ENCODE measurements at regions not wholly inside any gene's neighbourhood (a gene's known extent, or its start where the extent isn't known, plus 50 kb on each side); places are given as distances from the start of the nearest gene placed in this dataset.
"Not testable (repeated sequence)": the region's sequence is repeated elsewhere in the genome, so short reads cannot be mapped to it uniquely, and the experiment has no call there.

DNA sequence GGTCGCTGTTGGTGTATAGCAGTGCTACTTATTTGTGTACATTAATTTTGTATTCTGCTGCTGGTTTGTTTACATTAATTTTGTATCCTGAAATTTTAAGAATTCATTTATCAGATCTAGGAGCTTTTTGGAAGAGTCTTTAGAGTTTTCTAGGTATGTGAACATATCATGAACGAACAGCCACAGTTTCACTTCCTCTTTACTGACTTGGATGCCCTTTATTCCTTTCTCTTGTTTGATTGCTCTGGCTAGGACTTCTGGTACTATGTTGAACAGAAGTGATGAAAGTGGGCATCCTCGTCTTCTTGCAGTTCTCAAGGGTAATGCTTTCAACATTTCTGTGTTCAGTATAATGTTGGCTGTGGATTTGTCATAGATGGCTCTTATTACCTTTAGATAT is 1757.9 kb downstream of the BRINP3 start:
- Mint-ChIP-seq H3K9me3 (peaks cover 15% of the 10 kb centered on the region), H3K4me3 (no peak overlapping the region), H3K36me3 (ENCODE audit: low read depth) (no peaks in the 10 kb centered on the region), H3K27me3 (no peaks in the 10 kb centered on the region), H3K4me1 (no peaks in the 10 kb centered on the region), H3K27ac (no peak overlapping the region)
- DNase-seq = no peak
- ATAC-seq = no peak

DNA sequence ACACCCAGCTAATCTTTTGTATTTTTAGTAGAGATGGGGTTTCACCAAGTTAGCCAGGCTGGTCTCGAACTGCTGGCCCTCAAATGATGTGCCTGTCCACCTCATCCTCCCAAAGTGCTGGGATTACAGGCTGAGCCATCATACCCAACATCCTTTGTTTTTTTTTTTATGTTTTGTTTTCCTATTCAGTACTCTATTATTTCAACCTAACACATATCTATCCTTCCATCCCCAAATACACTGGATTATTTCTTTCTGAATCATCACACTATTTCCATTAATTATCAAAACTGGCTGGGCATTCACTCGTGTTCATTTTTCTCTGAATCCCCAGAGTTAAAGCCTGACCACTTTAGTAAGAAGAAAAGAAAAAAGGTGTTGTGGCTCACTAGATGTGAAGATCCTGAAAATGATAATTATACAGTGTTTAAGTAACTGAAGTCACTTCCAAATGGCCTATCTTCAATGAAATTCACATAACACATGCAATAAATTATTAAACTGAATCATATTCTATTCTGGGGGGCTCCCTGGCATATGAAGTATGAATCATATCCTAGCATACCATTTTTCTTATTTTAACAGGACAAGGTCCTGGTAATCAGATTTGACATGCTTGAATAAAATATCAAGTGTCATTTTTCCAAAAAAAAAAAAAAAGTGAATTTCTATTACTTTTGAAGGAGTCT is 1754.2 kb downstream of the BRINP3 start:
- Mint-ChIP-seq H3K4me1 (no peaks in the 10 kb centered on the region), H3K4me3 (no peak overlapping the region), H3K27me3 (no peaks in the 10 kb centered on the region), H3K36me3 (ENCODE audit: low read depth) (no peaks in the 10 kb centered on the region), H3K27ac (no peak overlapping the region), H3K9me3 (peaks cover 12% of the 10 kb centered on the region)
- ATAC-seq = no peak
- DNase-seq = no peak

DNA sequence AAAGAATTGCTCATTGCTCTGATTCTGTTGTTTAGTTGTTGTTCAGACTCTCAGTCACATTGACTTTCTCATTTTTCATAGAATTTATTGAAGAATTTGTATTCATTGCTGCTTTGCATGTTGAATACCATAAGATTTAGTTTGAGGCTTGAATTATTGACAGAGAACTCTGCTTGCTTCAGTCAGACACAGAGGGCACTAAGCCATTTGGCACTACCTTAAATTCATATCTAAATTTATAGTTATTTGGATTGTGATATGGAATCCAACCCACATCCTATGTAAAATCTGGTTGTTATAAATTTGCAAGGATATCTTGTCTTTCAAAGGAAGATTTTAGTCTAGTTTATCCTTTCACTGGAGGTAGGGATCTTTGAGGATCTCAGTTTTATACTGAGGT is 1748.6 kb downstream of the BRINP3 start:
- no peaks in the 10 kb centered on the region for H3K27me3 Mint-ChIP-seq
- H3K9me3 Mint-ChIP-seq = peaks cover 14% of the 10 kb centered on the region
- DNase-seq = no peak
- H3K27ac Mint-ChIP-seq = no peak overlapping the region
- ATAC-seq = no peak
- no peaks in the 10 kb centered on the region for H3K4me1 Mint-ChIP-seq
- no peaks in the 10 kb centered on the region for H3K36me3 Mint-ChIP-seq (ENCODE audit: low read depth)
- H3K4me3 Mint-ChIP-seq = no peak overlapping the region

DNA sequence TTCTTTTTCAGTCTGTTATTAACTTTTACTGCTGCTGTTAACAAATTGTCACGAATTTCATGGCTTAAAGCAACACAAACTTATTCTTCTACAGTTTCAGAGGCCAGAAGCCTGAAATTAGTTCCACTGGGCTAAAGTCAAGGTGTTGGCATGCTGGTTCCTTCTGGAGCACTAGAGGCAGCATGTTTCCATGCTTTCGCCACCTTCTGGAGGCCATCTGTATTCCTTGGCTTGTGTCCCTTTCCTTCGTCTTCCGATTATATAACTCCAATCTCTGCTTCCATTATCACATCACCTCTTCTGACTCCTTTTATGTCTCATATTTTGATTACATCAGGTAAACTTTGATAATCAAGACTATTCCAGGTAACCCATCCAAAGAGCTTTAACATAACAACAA is 1742.1 kb downstream of the BRINP3 start:
- Mint-ChIP-seq H3K36me3 (ENCODE audit: low read depth) (no peaks in the 10 kb centered on the region), H3K9me3 (peaks cover 10% of the 10 kb centered on the region), H3K27ac (no peak overlapping the region), H3K27me3 (no peaks in the 10 kb centered on the region), H3K4me3 (no peak overlapping the region), H3K4me1 (no peaks in the 10 kb centered on the region)
- DNase-seq (no peak), ATAC-seq (no peak)

DNA sequence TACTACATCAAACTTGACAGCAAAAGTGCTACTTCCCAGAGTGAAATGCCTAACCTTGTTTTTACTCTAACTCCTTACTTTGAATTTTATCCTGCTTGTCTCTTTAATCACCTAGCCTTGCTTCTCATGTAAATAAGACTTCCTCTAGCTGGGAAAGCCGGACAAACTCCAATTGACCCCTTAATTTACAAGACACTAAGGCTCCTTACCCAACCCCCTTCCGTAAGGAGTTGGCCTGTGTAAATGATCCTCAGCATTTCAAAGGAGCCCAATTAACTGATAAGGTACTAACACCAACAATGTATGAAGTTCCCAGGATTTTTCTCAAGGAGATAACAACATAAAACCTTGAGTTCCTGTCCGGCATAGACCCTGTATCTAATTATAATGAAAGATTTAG is 1728.4 kb downstream of the BRINP3 start:
- H3K9me3 Mint-ChIP-seq = peaks cover 18% of the 10 kb centered on the region
- not testable (repeated sequence) for H3K27ac Mint-ChIP-seq; H3K4me1 Mint-ChIP-seq; H3K27me3 Mint-ChIP-seq; ATAC-seq; H3K36me3 Mint-ChIP-seq (ENCODE audit: low read depth); H3K4me3 Mint-ChIP-seq; DNase-seq

DNA sequence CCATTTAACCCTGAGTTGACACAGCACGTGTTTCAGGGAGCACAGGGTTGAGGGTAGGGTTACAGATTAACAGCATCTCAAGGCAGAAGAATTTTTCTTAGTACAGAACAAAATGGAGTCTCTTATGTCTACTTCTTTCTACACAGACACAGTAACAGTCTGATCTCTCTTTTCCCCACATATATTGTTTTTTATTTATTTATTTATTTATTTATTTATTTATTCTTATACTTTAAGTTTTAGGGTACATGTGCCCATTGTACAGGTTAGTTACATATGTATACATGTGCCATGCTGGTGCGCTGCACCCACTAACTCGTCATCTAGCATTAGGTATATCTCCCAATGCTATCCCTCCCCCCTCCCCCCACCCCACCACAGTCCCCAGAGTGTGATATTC is 1725.6 kb downstream of the BRINP3 start:
- not testable (repeated sequence) for H3K4me1 Mint-ChIP-seq; H3K27me3 Mint-ChIP-seq; DNase-seq; H3K27ac Mint-ChIP-seq; H3K4me3 Mint-ChIP-seq; H3K36me3 Mint-ChIP-seq (ENCODE audit: low read depth); ATAC-seq
- peaks cover 18% of the 10 kb centered on the region for H3K9me3 Mint-ChIP-seq

DNA sequence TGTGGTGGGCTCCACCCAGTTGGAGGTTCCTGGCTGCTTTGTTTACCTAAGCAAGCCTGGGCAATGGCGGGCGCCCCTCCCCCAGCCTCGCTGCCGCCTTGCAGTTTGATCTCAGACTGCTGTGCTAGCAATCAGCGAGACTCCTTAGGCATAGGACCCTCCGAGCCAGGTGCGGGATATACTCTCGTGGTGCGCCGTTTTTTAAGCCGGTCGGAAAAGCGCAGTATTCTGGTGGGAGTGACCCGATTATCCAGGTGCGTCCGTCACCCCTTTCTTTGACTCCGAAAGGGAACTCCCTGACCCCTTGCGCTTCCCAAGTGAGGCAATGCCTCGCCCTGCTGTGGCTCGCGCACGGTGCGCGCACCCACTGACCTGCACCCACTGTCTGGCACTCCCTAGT is 1719.9 kb downstream of the BRINP3 start:
- not testable (repeated sequence) for H3K4me3 Mint-ChIP-seq; H3K4me1 Mint-ChIP-seq; H3K27me3 Mint-ChIP-seq; H3K27ac Mint-ChIP-seq; ATAC-seq; DNase-seq; H3K9me3 Mint-ChIP-seq; H3K36me3 Mint-ChIP-seq (ENCODE audit: low read depth)

DNA sequence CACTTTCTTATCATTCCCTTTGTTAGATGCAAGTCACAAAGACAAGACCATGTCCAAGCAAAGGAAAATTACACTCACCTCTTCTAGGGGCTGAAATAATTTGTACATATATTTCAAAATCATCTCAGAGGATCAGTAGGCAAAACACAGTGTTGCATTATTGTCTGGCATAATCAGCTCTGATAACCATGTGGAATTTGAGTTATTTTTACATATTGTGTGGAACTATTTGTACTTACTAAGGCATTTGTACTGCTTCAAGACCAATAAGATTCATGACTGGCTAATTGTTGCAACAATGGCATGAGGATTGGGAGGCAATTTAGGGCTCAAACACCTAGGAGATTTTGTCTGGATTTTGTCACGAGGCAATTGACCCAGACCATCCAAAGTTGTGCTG is 1716.4 kb downstream of the BRINP3 start:
- Mint-ChIP-seq H3K27ac (no peak overlapping the region), H3K36me3 (ENCODE audit: low read depth) (no peaks in the 10 kb centered on the region), H3K4me3 (no peak overlapping the region), H3K27me3 (no peaks in the 10 kb centered on the region), H3K9me3 (no peaks in the 10 kb centered on the region), H3K4me1 (no peaks in the 10 kb centered on the region)
- DNase-seq (no peak), ATAC-seq (no peak)

DNA sequence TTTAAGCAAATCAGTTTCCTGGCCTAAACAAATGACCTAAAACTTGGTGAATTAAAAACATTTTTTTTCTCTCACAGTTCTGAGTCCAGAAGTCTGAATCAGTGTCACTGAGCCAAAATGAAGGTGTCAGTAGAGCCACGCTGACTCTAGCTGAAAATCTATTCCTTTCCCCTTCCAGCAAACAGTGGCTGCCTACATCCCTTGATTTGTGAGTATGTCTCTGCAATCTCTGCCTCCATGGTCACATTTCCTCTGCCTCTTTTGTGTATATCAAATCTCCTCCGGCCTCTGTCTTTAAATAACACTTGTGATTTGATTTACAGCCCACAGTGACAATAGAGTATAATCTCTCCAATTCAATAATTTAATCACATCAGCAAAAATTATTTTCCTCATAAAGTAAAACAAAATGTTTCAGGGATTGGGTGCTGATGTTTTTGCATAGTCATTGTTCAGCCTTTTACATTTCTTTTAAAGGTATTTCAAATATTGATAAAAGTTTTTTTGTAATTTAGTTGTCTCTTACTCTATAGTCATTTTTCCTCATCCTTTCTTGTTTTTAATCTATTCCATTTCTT is 1715.4 kb downstream of the BRINP3 start:
- H3K4me1 Mint-ChIP-seq = no peaks in the 10 kb centered on the region
- DNase-seq = no peak
- no peak for ATAC-seq

DNA sequence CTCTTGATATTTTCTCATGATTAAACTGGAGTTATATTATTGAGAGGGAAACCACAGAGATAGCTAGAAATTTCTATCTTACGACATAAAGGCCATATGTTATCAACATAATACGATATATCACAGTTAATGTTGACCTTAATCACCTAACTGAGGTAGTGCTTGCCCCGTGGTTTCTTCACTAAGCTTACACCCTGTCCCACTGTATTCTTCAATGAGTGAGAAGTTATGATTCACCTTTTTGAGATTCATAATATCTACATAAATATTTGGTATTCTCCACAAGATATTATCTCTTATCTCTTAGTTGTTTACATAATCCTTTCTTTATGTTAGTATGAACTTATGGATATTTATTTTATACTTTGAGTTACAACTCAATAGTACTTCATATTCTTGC is 1714.1 kb downstream of the BRINP3 start:
- Mint-ChIP-seq H3K27me3 (no peaks in the 10 kb centered on the region), H3K27ac (no peak overlapping the region), H3K9me3 (peaks cover 4% of the 10 kb centered on the region), H3K4me3 (no peak overlapping the region), H3K36me3 (ENCODE audit: low read depth) (no peaks in the 10 kb centered on the region), H3K4me1 (no peaks in the 10 kb centered on the region)
- DNase-seq (no peak), ATAC-seq (no peak)

More for the DNA sequence above, 1715.4 kb downstream of the BRINP3 start:
- no peak overlapping the region for H3K27ac Mint-ChIP-seq
- H3K27me3 Mint-ChIP-seq = no peaks in the 10 kb centered on the region
- H3K36me3 Mint-ChIP-seq (ENCODE audit: low read depth) = no peaks in the 10 kb centered on the region
- H3K4me3 Mint-ChIP-seq = no peak overlapping the region
- peaks cover 4% of the 10 kb centered on the region for H3K9me3 Mint-ChIP-seq

DNA sequence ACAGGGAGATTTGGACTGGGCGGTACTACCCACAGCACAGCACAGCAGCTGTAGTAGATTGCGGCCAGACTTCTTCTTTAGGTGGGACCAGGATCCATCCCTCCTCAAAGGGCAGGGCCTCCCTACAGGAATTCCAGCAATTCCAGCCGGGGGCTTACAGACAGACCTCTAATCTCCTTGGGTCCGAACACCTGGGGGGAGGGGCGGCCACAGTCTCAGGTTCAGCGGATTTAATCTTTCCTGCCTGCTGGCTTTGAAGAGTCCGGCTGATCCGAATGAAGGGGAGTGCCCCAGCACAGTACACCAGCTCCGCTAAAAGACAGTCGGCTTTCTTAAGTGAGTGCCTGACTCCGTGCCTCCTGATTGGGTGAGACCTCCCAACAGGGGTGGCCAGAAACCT is 1708.5 kb downstream of the BRINP3 start:
- no peak for ATAC-seq
- Mint-ChIP-seq H3K4me3 (no peak overlapping the region), H3K9me3 (peaks cover 16% of the 10 kb centered on the region)

DNA sequence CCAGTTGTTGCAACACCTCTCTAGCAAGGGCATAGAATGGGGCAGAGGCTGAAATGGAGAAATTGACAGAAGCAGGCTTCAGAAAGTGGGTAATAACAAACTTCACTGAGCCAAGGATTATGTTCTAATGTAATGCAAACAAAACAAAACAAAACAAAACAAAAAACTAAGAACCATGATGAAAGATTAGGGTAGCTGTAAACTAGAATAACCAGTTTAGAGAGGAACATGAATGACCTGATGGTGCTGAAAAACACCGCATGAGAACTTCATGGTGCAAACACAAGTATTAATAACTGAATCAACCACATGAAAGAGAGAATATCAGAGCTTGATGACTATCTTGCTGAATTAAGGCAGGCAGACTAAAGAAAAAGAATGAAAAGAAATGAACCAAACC is 1707.7 kb downstream of the BRINP3 start:
- no peak for ATAC-seq
- H3K27me3 Mint-ChIP-seq = no peaks in the 10 kb centered on the region
- no peak overlapping the region for H3K27ac Mint-ChIP-seq
- no peak for DNase-seq
- no peak overlapping the region for H3K4me3 Mint-ChIP-seq
- H3K9me3 Mint-ChIP-seq = peaks cover 16% of the 10 kb centered on the region
- no peaks in the 10 kb centered on the region for H3K36me3 Mint-ChIP-seq (ENCODE audit: low read depth)
- H3K4me1 Mint-ChIP-seq = no peaks in the 10 kb centered on the region

More for the DNA sequence above, 1708.5 kb downstream of the BRINP3 start:
- Mint-ChIP-seq H3K27ac (no peak overlapping the region), H3K36me3 (ENCODE audit: low read depth) (no peaks in the 10 kb centered on the region), H3K4me1 (no peaks in the 10 kb centered on the region), H3K27me3 (no peaks in the 10 kb centered on the region)
- no peak for DNase-seq

DNA sequence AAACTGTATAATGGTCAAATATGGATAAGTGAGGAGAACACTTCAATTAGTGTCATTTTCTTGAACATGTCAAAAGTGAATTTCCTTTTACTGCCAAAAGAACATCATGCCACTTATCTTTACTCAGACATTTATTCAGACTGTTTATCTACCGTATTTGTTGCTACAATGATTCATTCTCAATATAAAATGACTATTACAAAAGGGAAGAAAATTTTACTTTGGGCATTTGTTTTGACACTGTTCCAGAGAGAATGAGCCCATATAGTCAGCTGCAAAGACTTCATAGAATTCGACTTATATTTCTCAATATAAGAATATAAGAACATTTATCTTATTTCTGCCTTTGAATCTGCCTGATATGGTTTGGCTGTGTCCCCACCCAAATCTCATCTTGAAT is 1699.1 kb downstream of the BRINP3 start:
- Mint-ChIP-seq H3K4me3 (no peak overlapping the region), H3K36me3 (ENCODE audit: low read depth) (no peaks in the 10 kb centered on the region), H3K4me1 (no peaks in the 10 kb centered on the region), H3K9me3 (peaks cover 7% of the 10 kb centered on the region), H3K27me3 (no peaks in the 10 kb centered on the region), H3K27ac (no peak overlapping the region)
- DNase-seq = no peak
- ATAC-seq = no peak

DNA sequence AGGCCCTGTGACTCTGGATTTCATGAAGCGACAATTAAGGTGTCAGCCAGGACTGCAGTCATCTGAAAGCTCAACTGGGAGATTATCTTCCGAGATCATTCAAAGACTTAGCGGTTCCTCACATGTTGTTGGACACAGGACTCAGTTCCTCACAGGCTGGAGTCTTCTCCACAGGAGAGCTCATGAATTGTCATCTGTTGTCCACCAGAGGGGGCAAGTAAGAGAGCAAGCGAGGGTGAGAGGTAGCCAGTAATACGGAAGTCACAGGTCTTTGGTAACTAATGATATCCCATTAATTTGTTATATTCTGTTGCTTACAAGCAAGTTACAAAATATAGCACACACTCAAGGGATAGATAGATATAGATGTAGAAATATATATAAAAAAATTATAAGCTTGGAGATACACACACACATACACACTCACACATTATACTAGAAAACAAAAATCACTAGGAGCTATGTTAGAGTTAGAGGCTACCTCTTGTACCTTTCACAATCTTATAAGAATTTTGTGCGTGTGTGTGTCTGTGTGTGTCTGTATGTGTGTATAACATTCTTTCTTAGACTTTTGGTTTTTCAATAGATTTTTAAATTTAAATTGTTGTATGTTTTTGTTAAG is 1695.3 kb downstream of the BRINP3 start:
- Mint-ChIP-seq H3K27ac (no peak overlapping the region), H3K27me3 (no peaks in the 10 kb centered on the region), H3K36me3 (ENCODE audit: low read depth) (no peaks in the 10 kb centered on the region), H3K9me3 (peaks cover 5% of the 10 kb centered on the region), H3K4me3 (no peak overlapping the region), H3K4me1 (no peaks in the 10 kb centered on the region)
- ATAC-seq (no peak), DNase-seq (no peak)

DNA sequence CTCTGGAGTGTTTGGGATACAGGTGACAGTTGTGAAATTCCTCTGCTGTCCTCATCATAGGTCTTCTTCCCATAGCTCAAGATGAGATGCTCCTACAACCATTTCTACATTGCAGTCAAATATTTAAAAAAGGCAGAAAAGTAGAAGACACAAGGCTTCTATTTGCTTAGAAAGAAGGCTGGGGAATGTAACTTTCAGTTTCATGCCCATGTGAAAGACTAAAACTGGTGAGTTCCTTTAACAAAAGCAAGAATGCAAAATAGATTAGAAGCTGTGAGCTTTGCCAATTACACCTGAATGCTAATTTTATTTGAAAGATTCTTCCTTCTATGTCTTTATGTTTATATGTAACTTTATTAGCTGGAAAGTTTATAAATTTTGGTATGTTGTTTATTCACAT is 1682.7 kb downstream of the BRINP3 start:
- ATAC-seq (no peak), DNase-seq (no peak)
- no peak overlapping the region for H3K27ac Mint-ChIP-seq
- no peak overlapping the region for H3K4me3 Mint-ChIP-seq
- H3K9me3 Mint-ChIP-seq = peaks cover 18% of the 10 kb centered on the region
- H3K27me3 Mint-ChIP-seq = no peaks in the 10 kb centered on the region
- no peaks in the 10 kb centered on the region for H3K4me1 Mint-ChIP-seq
- no peaks in the 10 kb centered on the region for H3K36me3 Mint-ChIP-seq (ENCODE audit: low read depth)

Measured in activated naive CD8-positive, alpha-beta T cell treated with anti-CD3 and anti-CD28 coated beads, Interleukin-2, amount 50 U/mL, for 24 hours (primary cell).